C4-2B (cell line): ENCODE measurements at regions not wholly inside any gene's neighbourhood (a gene's known extent, or its start where the extent isn't known, plus 50 kb on each side); places are given as distances from the start of the nearest gene placed in this dataset.

Experiments
- ZFX ChIP-seq: fragments of 450-650 bp; IDR thresholded peaks from 2 replicates; pipeline ENCODE4 v1.6.1; 2017
- TF ChIP-seq, protein P1 (sequence below): fragments of 450-650 bp; conservative IDR thresholded peaks from 2 replicates; pipeline ENCODE4 v1.5.1; 2017; ENCODE audit warnings: mild to moderate bottlenecking

DNA sequence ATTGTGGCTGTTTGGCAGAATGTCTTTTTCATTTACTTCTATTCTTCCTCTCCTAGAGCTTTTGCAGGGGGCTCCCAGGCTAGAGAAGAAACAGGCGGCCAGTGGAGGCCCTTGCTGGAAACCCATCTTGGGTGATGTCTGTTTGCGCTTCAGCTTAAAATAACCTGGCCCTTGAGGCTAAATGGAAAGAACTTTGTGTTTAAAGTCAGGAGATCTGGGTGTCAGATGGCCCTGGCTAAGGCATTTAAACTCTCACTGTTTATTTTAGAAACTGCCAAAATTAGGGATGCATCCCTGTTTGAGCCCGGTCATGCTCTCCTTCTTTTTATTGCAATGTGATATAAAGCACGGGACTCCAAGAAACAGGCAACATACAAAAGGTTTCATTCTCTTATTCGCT lies 118.4 kb upstream of the RMP24 start:
- TF ChIP-seq, protein P1, sequence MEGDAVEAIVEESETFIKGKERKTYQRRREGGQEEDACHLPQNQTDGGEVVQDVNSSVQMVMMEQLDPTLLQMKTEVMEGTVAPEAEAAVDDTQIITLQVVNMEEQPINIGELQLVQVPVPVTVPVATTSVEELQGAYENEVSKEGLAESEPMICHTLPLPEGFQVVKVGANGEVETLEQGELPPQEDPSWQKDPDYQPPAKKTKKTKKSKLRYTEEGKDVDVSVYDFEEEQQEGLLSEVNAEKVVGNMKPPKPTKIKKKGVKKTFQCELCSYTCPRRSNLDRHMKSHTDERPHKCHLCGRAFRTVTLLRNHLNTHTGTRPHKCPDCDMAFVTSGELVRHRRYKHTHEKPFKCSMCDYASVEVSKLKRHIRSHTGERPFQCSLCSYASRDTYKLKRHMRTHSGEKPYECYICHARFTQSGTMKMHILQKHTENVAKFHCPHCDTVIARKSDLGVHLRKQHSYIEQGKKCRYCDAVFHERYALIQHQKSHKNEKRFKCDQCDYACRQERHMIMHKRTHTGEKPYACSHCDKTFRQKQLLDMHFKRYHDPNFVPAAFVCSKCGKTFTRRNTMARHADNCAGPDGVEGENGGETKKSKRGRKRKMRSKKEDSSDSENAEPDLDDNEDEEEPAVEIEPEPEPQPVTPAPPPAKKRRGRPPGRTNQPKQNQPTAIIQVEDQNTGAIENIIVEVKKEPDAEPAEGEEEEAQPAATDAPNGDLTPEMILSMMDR = no peak
- no peak for TF ChIP-seq ZFX
